ENCODE measurements at regions not wholly inside any gene's neighbourhood (a gene's known extent, or its start where the extent isn't known, plus 50 kb on each side); places are given as distances from the start of the nearest gene placed in this dataset.

GRCh38 chr3:144282313-144282712, 310.7 kb downstream of the DIPK2A start:
- no peak for TF ChIP-seq RAD21 (IDR thresholded peaks at IDR 0.05; ENCODE audit: low read depth)
- no peak for TF ChIP-seq TCF12 (IDR thresholded peaks at IDR 0.05; ENCODE audit: low read depth)
- no peak for TF ChIP-seq CREB1 (IDR thresholded peaks at IDR 0.05; ENCODE audit: low read depth)
- TF ChIP-seq MAX (IDR thresholded peaks at IDR 0.05): no peak
- TF ChIP-seq EGR1 (IDR thresholded peaks at IDR 0.05): no peak
- TF ChIP-seq USF1 (IDR thresholded peaks at IDR 0.05): no peak
- no peak for TF ChIP-seq REST (IDR thresholded peaks at IDR 0.05; ENCODE audit: low read depth)
- TF ChIP-seq CEBPB (IDR thresholded peaks at IDR 0.05): no peak
- TF ChIP-seq YY1 (IDR thresholded peaks at IDR 0.05; ENCODE audit: low read depth): no peak
- TF ChIP-seq ZBTB7A (IDR thresholded peaks at IDR 0.05; ENCODE audit: low read depth): no peak
- no peak for TF ChIP-seq NFIC (IDR thresholded peaks at IDR 0.05)
- TF ChIP-seq TEAD4 (IDR thresholded peaks at IDR 0.05): no peak
- no peak for TF ChIP-seq EP300 (IDR thresholded peaks at IDR 0.05; ENCODE audit: borderline replicate concordance)
- no peak for TF ChIP-seq TAF1 (IDR thresholded peaks at IDR 0.05; ENCODE audit: low read depth)
- no peak for TF ChIP-seq FOXM1 (IDR thresholded peaks at IDR 0.05; ENCODE audit: borderline replicate concordance, low read depth)

- TF ChIP-seq TAF1 (IDR thresholded peaks at IDR 0.05; ENCODE audit: low read depth) (no peak), ZBTB7A (IDR thresholded peaks at IDR 0.05; ENCODE audit: low read depth) (no peak), CREB1 (IDR thresholded peaks at IDR 0.05; ENCODE audit: low read depth) (no peak), NFIC (IDR thresholded peaks at IDR 0.05) (no peak), EP300 (IDR thresholded peaks at IDR 0.05; ENCODE audit: borderline replicate concordance) (no peak), USF1 (IDR thresholded peaks at IDR 0.05) (no peak), TEAD4 (IDR thresholded peaks at IDR 0.05) (no peak), EGR1 (IDR thresholded peaks at IDR 0.05) (no peak)
These were observed 314.8 kb downstream of the DIPK2A start for GRCh38 chr3:144286235-144286910.

- TF ChIP-seq ZBTB7A (IDR thresholded peaks at IDR 0.05; ENCODE audit: low read depth): no peak
- TF ChIP-seq TEAD4 (IDR thresholded peaks at IDR 0.05): no peak
- no peak for TF ChIP-seq TCF12 (IDR thresholded peaks at IDR 0.05; ENCODE audit: low read depth)
- TF ChIP-seq FOXM1 (IDR thresholded peaks at IDR 0.05; ENCODE audit: borderline replicate concordance, low read depth): no peak
- TF ChIP-seq REST (IDR thresholded peaks at IDR 0.05; ENCODE audit: low read depth): no peak
These were observed 315.4 kb downstream of the DIPK2A start for GRCh38 chr3:144287001-144287400.

GRCh38 chr3:144289057-144289456, 317.4 kb downstream of the DIPK2A start:
- TF ChIP-seq CEBPB (IDR thresholded peaks at IDR 0.05) (no peak), REST (IDR thresholded peaks at IDR 0.05; ENCODE audit: low read depth) (no peak), EP300 (IDR thresholded peaks at IDR 0.05; ENCODE audit: borderline replicate concordance) (no peak), FOXM1 (IDR thresholded peaks at IDR 0.05; ENCODE audit: borderline replicate concordance, low read depth) (no peak), CREB1 (IDR thresholded peaks at IDR 0.05; ENCODE audit: low read depth) (no peak), TCF12 (IDR thresholded peaks at IDR 0.05; ENCODE audit: low read depth) (no peak), TAF1 (IDR thresholded peaks at IDR 0.05; ENCODE audit: low read depth) (no peak), USF1 (IDR thresholded peaks at IDR 0.05) (no peak), MAX (IDR thresholded peaks at IDR 0.05) (no peak), EGR1 (IDR thresholded peaks at IDR 0.05) (no peak), YY1 (IDR thresholded peaks at IDR 0.05; ENCODE audit: low read depth) (no peak), TEAD4 (IDR thresholded peaks at IDR 0.05) (no peak), NFIC (IDR thresholded peaks at IDR 0.05) (no peak)
